ENCODE measurements at regions not wholly inside any gene's neighbourhood (a gene's known extent, or its start where the extent isn't known, plus 50 kb on each side); places are given as distances from the start of the nearest gene placed in this dataset.
"Not testable (repeated sequence)": the region's sequence is repeated elsewhere in the genome, so short reads cannot be mapped to it uniquely, and the experiment has no call there.

GRCh38 chr1:214095896-214096295 lies 108.1 kb downstream of the PROX1 start:
- not testable (repeated sequence) for H3K4me3 ChIP-seq (ENCODE audit: low read depth, low read length)

- no peak for TF ChIP-seq CTCF (IDR thresholded peaks at IDR 0.05; ENCODE audit: low read depth, low read length)
- H3K4me3 ChIP-seq (ENCODE audit: low read depth, low read length) = no peak overlapping the region
These were observed 113.5 kb downstream of the PROX1 start for GRCh38 chr1:214101246-214101645.

GRCh38 chr1:214101828-214102227 lies 114.1 kb downstream of the PROX1 start:
- TF ChIP-seq CTCF (IDR thresholded peaks at IDR 0.05; ENCODE audit: low read depth, low read length) = no peak

GRCh38 chr1:214102907-214103306 lies 115.1 kb downstream of the PROX1 start:
- no peak for TF ChIP-seq CTCF (IDR thresholded peaks at IDR 0.05; ENCODE audit: low read depth, low read length)
- H3K4me3 ChIP-seq (ENCODE audit: low read depth, low read length) = no peak overlapping the region

More at GRCh38 chr1:214101828-214102227, 114.1 kb downstream of the PROX1 start:
- no peak overlapping the region for H3K4me3 ChIP-seq (ENCODE audit: low read depth, low read length)

GRCh38 chr1:214103778-214104177 lies 116.0 kb downstream of the PROX1 start:
- no peak for TF ChIP-seq CTCF (IDR thresholded peaks at IDR 0.05; ENCODE audit: low read depth, low read length)
- H3K4me3 ChIP-seq (ENCODE audit: low read depth, low read length) = no peak overlapping the region

GRCh38 chr1:214106375-214106774 lies 118.6 kb downstream of the PROX1 start:
- no peak overlapping the region for H3K4me3 ChIP-seq (ENCODE audit: low read depth, low read length)
- no peak for TF ChIP-seq CTCF (IDR thresholded peaks at IDR 0.05; ENCODE audit: low read depth, low read length)

GRCh38 chr1:214107322-214108096 lies 119.7 kb downstream of the PROX1 start:
- peak overlapping the region; percentile 35; the same call in 1 of the 2 replicates for H3K4me3 ChIP-seq (ENCODE audit: low read depth, low read length)
- no peak for TF ChIP-seq CTCF (IDR thresholded peaks at IDR 0.05; ENCODE audit: low read depth, low read length)

GRCh38 chr1:214108097-214108446 lies 120.3 kb downstream of the PROX1 start:
- no peak overlapping the region for H3K4me3 ChIP-seq (ENCODE audit: low read depth, low read length)
- no peak for TF ChIP-seq CTCF (IDR thresholded peaks at IDR 0.05; ENCODE audit: low read depth, low read length)

All from WI38 (cell line).